Skeletal muscle satellite cell (primary cell): ENCODE measurements at regions not wholly inside any gene's neighbourhood (a gene's known extent, or its start where the extent isn't known, plus 50 kb on each side); places are given as distances from the start of the nearest gene placed in this dataset.

Experiments
- H3K27me3 ChIP-seq: 2 replicates; pipeline ENCODE4 v1.7.0; 2013; ENCODE audit warnings: low read length; ENCODE audit not compliant: control insufficient read depth, insufficient read depth
- H3K36me3 ChIP-seq: 2 replicates; pipeline ENCODE4 v1.7.0; 2013; ENCODE audit warnings: mild to moderate bottlenecking, control low read depth, low read length; ENCODE audit not compliant: insufficient read depth
- H3K4me1 ChIP-seq: 2 replicates; pipeline ENCODE4 v1.7.0; 2013; ENCODE audit warnings: low read length; ENCODE audit not compliant: control insufficient read depth, insufficient read depth
- H3K4me2 ChIP-seq: 2 replicates; pipeline ENCODE4 v1.7.0; 2013; ENCODE audit warnings: mild to moderate bottlenecking, low read length
- H3K4me3 ChIP-seq: 2 replicates; pipeline ENCODE4 v1.7.0; 2013; ENCODE audit warnings: low read length
- H3K9ac ChIP-seq: 2 replicates; pipeline ENCODE4 v1.7.0; 2013; ENCODE audit warnings: mild to moderate bottlenecking, low read depth, low read length, moderate library complexity
- H3K9me3 ChIP-seq: replicated peaks from 2 replicates; pipeline ENCODE4 v1.7.0; 2013; ENCODE audit warnings: mild to moderate bottlenecking, control low read depth, low read length

- Histone ChIP-seq H3K4me2 (no peak overlapping the region), H3K27me3 (no peaks in the 10 kb centered on the region), H3K4me3 (no peak overlapping the region), H3K9ac (no peak overlapping the region), H3K9me3 (no peaks in the 10 kb centered on the region), H3K4me1 (peaks cover 4% of the 10 kb centered on the region), H3K36me3 (no peaks in the 10 kb centered on the region)
Measured at GRCh38 chr11:121807051-121807450, 309.0 kb downstream of the BLID start.

GRCh38 chr11:121802542-121802941 lies 313.5 kb downstream of the BLID start:
- Histone ChIP-seq H3K36me3 (no peaks in the 10 kb centered on the region), H3K9me3 (no peaks in the 10 kb centered on the region), H3K4me2 (no peak overlapping the region), H3K4me3 (no peak overlapping the region), H3K4me1 (peaks cover 7% of the 10 kb centered on the region), H3K9ac (no peak overlapping the region), H3K27me3 (no peaks in the 10 kb centered on the region)

GRCh38 chr11:121801781-121802180 lies 314.2 kb downstream of the BLID start:
- H3K27me3 ChIP-seq = no peaks in the 10 kb centered on the region
- H3K4me3 ChIP-seq = no peak overlapping the region
- H3K9me3 ChIP-seq = no peaks in the 10 kb centered on the region
- no peak overlapping the region for H3K9ac ChIP-seq
- H3K4me1 ChIP-seq = peaks cover 7% of the 10 kb centered on the region
- no peaks in the 10 kb centered on the region for H3K36me3 ChIP-seq
- H3K4me2 ChIP-seq = no peak overlapping the region

- no peaks in the 10 kb centered on the region for H3K27me3 ChIP-seq
- peaks cover 7% of the 10 kb centered on the region for H3K4me1 ChIP-seq
- no peaks in the 10 kb centered on the region for H3K36me3 ChIP-seq
- H3K4me3 ChIP-seq = no peak overlapping the region
- peak overlapping the region; percentile 31 for H3K4me2 ChIP-seq
- no peak overlapping the region for H3K9ac ChIP-seq
- no peaks in the 10 kb centered on the region for H3K9me3 ChIP-seq
Measured at GRCh38 chr11:121801394-121801748, 314.6 kb downstream of the BLID start.

- H3K9me3 ChIP-seq = no peaks in the 10 kb centered on the region
- H3K4me2 ChIP-seq = peak overlapping the region; percentile 31
- H3K9ac ChIP-seq = no peak overlapping the region
- no peaks in the 10 kb centered on the region for H3K36me3 ChIP-seq
- no peaks in the 10 kb centered on the region for H3K27me3 ChIP-seq
- no peak overlapping the region for H3K4me3 ChIP-seq
- peaks cover 7% of the 10 kb centered on the region for H3K4me1 ChIP-seq
Measured at GRCh38 chr11:121800731-121801393, 315.2 kb downstream of the BLID start.

GRCh38 chr11:121800240-121800639 lies 315.8 kb downstream of the BLID start:
- H3K4me1 ChIP-seq = peaks cover 7% of the 10 kb centered on the region

GRCh38 chr11:121797496-121797895 lies 318.5 kb downstream of the BLID start:
- no peaks in the 10 kb centered on the region for H3K36me3 ChIP-seq
- no peak overlapping the region for H3K4me2 ChIP-seq
- H3K9ac ChIP-seq = no peak overlapping the region
- H3K9me3 ChIP-seq = no peaks in the 10 kb centered on the region
- H3K4me3 ChIP-seq = no peak overlapping the region
- H3K4me1 ChIP-seq = peaks cover 7% of the 10 kb centered on the region
- H3K27me3 ChIP-seq = no peaks in the 10 kb centered on the region

More at GRCh38 chr11:121800240-121800639, 315.8 kb downstream of the BLID start:
- no peak overlapping the region for H3K4me3 ChIP-seq
- no peaks in the 10 kb centered on the region for H3K27me3 ChIP-seq
- no peaks in the 10 kb centered on the region for H3K36me3 ChIP-seq
- no peaks in the 10 kb centered on the region for H3K9me3 ChIP-seq
- no peak overlapping the region for H3K9ac ChIP-seq
- no peak overlapping the region for H3K4me2 ChIP-seq

GRCh38 chr11:121795174-121795573 lies 320.8 kb downstream of the BLID start:
- no peaks in the 10 kb centered on the region for H3K4me1 ChIP-seq
- H3K9ac ChIP-seq = no peak overlapping the region
- no peaks in the 10 kb centered on the region for H3K36me3 ChIP-seq
- H3K4me2 ChIP-seq = no peak overlapping the region
- H3K27me3 ChIP-seq = no peaks in the 10 kb centered on the region
- H3K4me3 ChIP-seq = no peak overlapping the region
- H3K9me3 ChIP-seq = no peaks in the 10 kb centered on the region

GRCh38 chr11:121794671-121795141 lies 321.3 kb downstream of the BLID start:
- no peak overlapping the region for H3K4me3 ChIP-seq
- no peak overlapping the region for H3K9ac ChIP-seq
- H3K4me2 ChIP-seq = no peak overlapping the region
- H3K9me3 ChIP-seq = no peaks in the 10 kb centered on the region
- H3K27me3 ChIP-seq = no peaks in the 10 kb centered on the region
- H3K4me1 ChIP-seq = no peaks in the 10 kb centered on the region
- H3K36me3 ChIP-seq = no peaks in the 10 kb centered on the region

- Histone ChIP-seq H3K4me3 (no peak overlapping the region), H3K9ac (no peak overlapping the region), H3K36me3 (no peaks in the 10 kb centered on the region), H3K9me3 (no peaks in the 10 kb centered on the region), H3K4me2 (no peak overlapping the region), H3K4me1 (no peaks in the 10 kb centered on the region), H3K27me3 (no peaks in the 10 kb centered on the region)
Measured at GRCh38 chr11:121793916-121794315, 322.1 kb downstream of the BLID start.

- H3K9ac ChIP-seq = no peak overlapping the region
- no peaks in the 10 kb centered on the region for H3K36me3 ChIP-seq
- no peak overlapping the region for H3K4me3 ChIP-seq
- no peaks in the 10 kb centered on the region for H3K27me3 ChIP-seq
- no peaks in the 10 kb centered on the region for H3K4me1 ChIP-seq
- H3K4me2 ChIP-seq = no peak overlapping the region
- no peaks in the 10 kb centered on the region for H3K9me3 ChIP-seq
Measured at GRCh38 chr11:121793291-121793690, 322.7 kb downstream of the BLID start.

- no peak overlapping the region for H3K4me3 ChIP-seq
- H3K9ac ChIP-seq = no peak overlapping the region
- no peaks in the 10 kb centered on the region for H3K36me3 ChIP-seq
- no peaks in the 10 kb centered on the region for H3K27me3 ChIP-seq
- no peaks in the 10 kb centered on the region for H3K4me1 ChIP-seq
- no peak overlapping the region for H3K4me2 ChIP-seq
- H3K9me3 ChIP-seq = no peaks in the 10 kb centered on the region
Measured at GRCh38 chr11:121792185-121792584, 323.8 kb downstream of the BLID start.
